ENCODE measurements at regions not wholly inside any gene's neighbourhood (a gene's known extent, or its start where the extent isn't known, plus 50 kb on each side); places are given as distances from the start of the nearest gene placed in this dataset.

GRCh38 chr18:38007676-38008330 is 442.2 kb upstream of the CELF4 start:
- no peak for TF ChIP-seq CTCF (IDR thresholded peaks at IDR 0.05)
- no peak for TF ChIP-seq POLR2A (IDR thresholded peaks at IDR 0.05)
